H4 (cell line): ENCODE measurements at regions not wholly inside any gene's neighbourhood (a gene's known extent, or its start where the extent isn't known, plus 50 kb on each side); places are given as distances from the start of the nearest gene placed in this dataset.

ENCODE experiments used
- DNase-seq: peaks from one replicate; pipeline ENCODE4 v3.0.0-alpha.2; 2015; ENCODE audit warnings: low spot score

- no peak for DNase-seq
These were observed 87.3 kb upstream of the SEC61G start for GRCh38 chr7:54846273-54846672.

- no peak for DNase-seq
These were observed 88.9 kb upstream of the SEC61G start for GRCh38 chr7:54847921-54848320.

GRCh38 chr7:54856856-54857255 lies 97.8 kb upstream of the SEC61G start:
- no peak for DNase-seq

GRCh38 chr7:54857294-54857693 lies 98.3 kb upstream of the SEC61G start:
- no peak for DNase-seq

- no peak for DNase-seq
These were observed 99.1 kb upstream of the SEC61G start for GRCh38 chr7:54858008-54858692.

- DNase-seq: no peak
These were observed 100.1 kb upstream of the SEC61G start for GRCh38 chr7:54859066-54859465.

- no peak for DNase-seq
These were observed 100.5 kb upstream of the SEC61G start for GRCh38 chr7:54859545-54859944.

GRCh38 chr7:54860003-54860775 lies 101.2 kb upstream of the SEC61G start:
- no peak for DNase-seq

- DNase-seq: no peak
These were observed 101.8 kb upstream of the SEC61G start for GRCh38 chr7:54860843-54861242.

- DNase-seq: no peak
These were observed 105.7 kb upstream of the SEC61G start for GRCh38 chr7:54864663-54865062.

- DNase-seq: no peak
These were observed 110.5 kb upstream of the SEC61G start for GRCh38 chr7:54869523-54869922.

GRCh38 chr7:54874804-54875203 lies 115.8 kb upstream of the SEC61G start:
- no peak for DNase-seq

- DNase-seq: peak; percentile 43
These were observed 118.7 kb upstream of the SEC61G start for GRCh38 chr7:54877683-54878082.

- no peak for DNase-seq
These were observed 119.3 kb upstream of the SEC61G start for GRCh38 chr7:54878339-54878738.

- no peak for DNase-seq
These were observed 120.8 kb upstream of the SEC61G start for GRCh38 chr7:54879776-54880175.

- no peak for DNase-seq
These were observed 121.4 kb upstream of the SEC61G start for GRCh38 chr7:54880326-54880989.

GRCh38 chr7:54881816-54882520 lies 123.0 kb upstream of the SEC61G start:
- DNase-seq: no peak

GRCh38 chr7:54882694-54883093 lies 123.7 kb upstream of the SEC61G start:
- no peak for DNase-seq

GRCh38 chr7:54883576-54883975 lies 124.6 kb upstream of the SEC61G start:
- no peak for DNase-seq

GRCh38 chr7:54885285-54885684 lies 126.3 kb upstream of the SEC61G start:
- DNase-seq: no peak

GRCh38 chr7:54888067-54888733 lies 129.2 kb upstream of the SEC61G start:
- DNase-seq: no peak

- no peak for DNase-seq
These were observed 129.7 kb upstream of the SEC61G start for GRCh38 chr7:54888734-54889082.
